MM.1S (cell line): ENCODE measurements at regions not wholly inside any gene's neighbourhood (a gene's known extent, or its start where the extent isn't known, plus 50 kb on each side); places are given as distances from the start of the nearest gene placed in this dataset.

Experiments
- EZH2 ChIP-seq: fragments of 300-600 bp; sonication (generic); optimal IDR thresholded peaks from 2 replicates; pipeline ENCODE3; 2017; ENCODE audit warnings: low read depth, mild to moderate bottlenecking, antibody characterized with exemption, low read length, mixed read lengths
- EZH2phosphoT487 ChIP-seq: fragments of 300-600 bp; sonication (generic); IDR thresholded peaks from 2 replicates; pipeline ENCODE4 v1.6.1; 2018; ENCODE audit warnings: antibody characterized with exemption, low read length
- TF ChIP-seq, protein P1 (sequence below): fragments of 300-600 bp; sonication (generic); IDR thresholded peaks from 2 replicates; pipeline ENCODE4 v1.5.1; 2016; ENCODE audit warnings: antibody characterized with exemption, low read length, mixed read lengths

DNA sequence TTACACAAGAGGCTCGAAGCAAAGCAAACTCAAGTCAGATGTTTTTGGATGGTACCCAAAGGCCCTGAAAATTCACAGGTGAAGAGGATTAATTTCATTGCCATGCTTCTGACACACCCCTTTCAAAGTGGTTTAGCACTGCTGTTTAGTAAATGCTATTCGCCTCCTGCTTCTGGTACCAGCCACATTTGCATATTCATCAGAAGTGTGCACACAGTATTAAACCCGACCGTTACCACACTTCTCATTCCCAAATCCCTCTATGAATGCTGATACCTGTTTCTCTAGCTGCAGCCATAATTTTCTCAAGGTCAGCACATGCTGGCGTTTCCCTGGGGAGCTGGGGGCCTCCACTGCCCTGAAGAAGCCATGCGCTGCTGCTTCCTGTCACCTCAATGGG is 179.8 kb upstream of the DAB1 start:
- TF ChIP-seq, protein P1, sequence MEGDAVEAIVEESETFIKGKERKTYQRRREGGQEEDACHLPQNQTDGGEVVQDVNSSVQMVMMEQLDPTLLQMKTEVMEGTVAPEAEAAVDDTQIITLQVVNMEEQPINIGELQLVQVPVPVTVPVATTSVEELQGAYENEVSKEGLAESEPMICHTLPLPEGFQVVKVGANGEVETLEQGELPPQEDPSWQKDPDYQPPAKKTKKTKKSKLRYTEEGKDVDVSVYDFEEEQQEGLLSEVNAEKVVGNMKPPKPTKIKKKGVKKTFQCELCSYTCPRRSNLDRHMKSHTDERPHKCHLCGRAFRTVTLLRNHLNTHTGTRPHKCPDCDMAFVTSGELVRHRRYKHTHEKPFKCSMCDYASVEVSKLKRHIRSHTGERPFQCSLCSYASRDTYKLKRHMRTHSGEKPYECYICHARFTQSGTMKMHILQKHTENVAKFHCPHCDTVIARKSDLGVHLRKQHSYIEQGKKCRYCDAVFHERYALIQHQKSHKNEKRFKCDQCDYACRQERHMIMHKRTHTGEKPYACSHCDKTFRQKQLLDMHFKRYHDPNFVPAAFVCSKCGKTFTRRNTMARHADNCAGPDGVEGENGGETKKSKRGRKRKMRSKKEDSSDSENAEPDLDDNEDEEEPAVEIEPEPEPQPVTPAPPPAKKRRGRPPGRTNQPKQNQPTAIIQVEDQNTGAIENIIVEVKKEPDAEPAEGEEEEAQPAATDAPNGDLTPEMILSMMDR: no peak
- TF ChIP-seq EZH2phosphoT487: no peak
- TF ChIP-seq EZH2: no peak
